ENCODE measurements at regions not wholly inside any gene's neighbourhood (a gene's known extent, or its start where the extent isn't known, plus 50 kb on each side); places are given as distances from the start of the nearest gene placed in this dataset.

- 33 to 100% (median 70%) methylated on average over 1 of the region's 1 CpG; no CpG with 5 or more reads in 6 of the 10 experiments for WGBS, 10 experiments
Observed at GRCh38 chrX:131356725-131357124, 67.6 kb upstream of the IGSF1 start.

GRCh38 chrX:131359611-131360010 lies 70.5 kb upstream of the IGSF1 start:
- in situ Hi-C loops (cut with MboI; ENCODE audit: low pct_unique_long_range_greater_than_20kb in 2 of 9, low sequenced_read_pairs in 9 of 9, unreplicated experiment in 9 of 9), result no loop called here
- no peak overlapping the region for H3K4me3 ChIP-seq
- H3K4me1 ChIP-seq (replicated peaks in 1 of 2), result no peaks in the 10 kb centered on the region
- no peak overlapping the region for H3K27ac ChIP-seq
- WGBS, 10 experiments, result 0 to 100% (median 57%) methylated on average over 1 to 2 of the region's 2 CpGs; no CpG with 5 or more reads in 5 of the 10 experiments
- no peak for ATAC-seq (replicated peaks in 6 of 8)

More at GRCh38 chrX:131356725-131357124, 67.6 kb upstream of the IGSF1 start:
- no peaks in the 10 kb centered on the region for H3K4me1 ChIP-seq (replicated peaks in 1 of 2)
- no peak overlapping the region for H3K4me3 ChIP-seq
- in situ Hi-C loops (cut with MboI; ENCODE audit: low pct_unique_long_range_greater_than_20kb in 2 of 9, low sequenced_read_pairs in 9 of 9, unreplicated experiment in 9 of 9), result no loop called here
- H3K27ac ChIP-seq, result no peak overlapping the region
- no peak for ATAC-seq (replicated peaks in 6 of 8)

GRCh38 chrX:131365766-131366165 lies 76.7 kb upstream of the IGSF1 start:
- ATAC-seq (replicated peaks in 6 of 8), result no peak
- no peak overlapping the region for H3K4me3 ChIP-seq
- no peaks in the 10 kb centered on the region for H3K4me1 ChIP-seq (replicated peaks in 1 of 2)
- H3K27ac ChIP-seq, result no peak overlapping the region
- WGBS, 10 experiments, result 0 to 33% (median 20%) methylated on average over 2 to 3 of the region's 3 CpGs; no CpG with 5 or more reads in 7 of the 10 experiments
- in situ Hi-C loops (cut with MboI; ENCODE audit: low pct_unique_long_range_greater_than_20kb in 2 of 9, low sequenced_read_pairs in 9 of 9, unreplicated experiment in 9 of 9), result no loop called here

GRCh38 chrX:131366407-131366806 lies 77.3 kb upstream of the IGSF1 start:
- peak in 3 of 8 experiments; percentile 22 to 37 (median 33) for ATAC-seq (replicated peaks in 6 of 8)

GRCh38 chrX:131388293-131388692 lies 99.2 kb upstream of the IGSF1 start:
- Histone ChIP-seq H3K4me3 (no peak overlapping the region), H3K27ac (no peak overlapping the region), H3K4me1 (replicated peaks in 1 of 2) (no peaks in the 10 kb centered on the region)
- in situ Hi-C loops (cut with MboI; ENCODE audit: low pct_unique_long_range_greater_than_20kb in 2 of 9, low sequenced_read_pairs in 9 of 9, unreplicated experiment in 9 of 9), result no loop called here
- no peak for ATAC-seq (replicated peaks in 6 of 8)
- 20 to 83% (median 80%) methylated on average over 1 to 4 of the region's 4 CpGs; no CpG with 5 or more reads in 6 of the 10 experiments for WGBS, 10 experiments

More at GRCh38 chrX:131366407-131366806, 77.3 kb upstream of the IGSF1 start:
- Histone ChIP-seq H3K4me3 (no peak overlapping the region), H3K4me1 (replicated peaks in 1 of 2) (no peaks in the 10 kb centered on the region), H3K27ac (no peak overlapping the region)
- WGBS, 10 experiments, result 0 to 48% (median 23%) methylated on average over 1 to 6 of the region's 6 CpGs; no CpG with 5 or more reads in 4 of the 10 experiments
- in situ Hi-C loops (cut with MboI; ENCODE audit: low pct_unique_long_range_greater_than_20kb in 2 of 9, low sequenced_read_pairs in 9 of 9, unreplicated experiment in 9 of 9), result no loop called here

GRCh38 chrX:131392666-131393065 lies 103.6 kb upstream of the IGSF1 start:
- Histone ChIP-seq H3K4me3 (no peak overlapping the region), H3K4me1 (replicated peaks in 1 of 2) (no peaks in the 10 kb centered on the region), H3K27ac (no peak overlapping the region)
- WGBS, 10 experiments, result no CpG with 5 or more reads among the region's 3 CpGs
- in situ Hi-C loops (cut with MboI; ENCODE audit: low pct_unique_long_range_greater_than_20kb in 2 of 9, low sequenced_read_pairs in 9 of 9, unreplicated experiment in 9 of 9), result no loop called here
- no peak for ATAC-seq (replicated peaks in 6 of 8)

- H3K4me3 ChIP-seq, result no peak overlapping the region
- no peaks in the 10 kb centered on the region for H3K4me1 ChIP-seq (replicated peaks in 1 of 2)
- H3K27ac ChIP-seq, result no peak overlapping the region
- 0 to 97% (median 50%) methylated on average over 1 to 4 of the region's 5 CpGs; no CpG with 5 or more reads in 4 of the 10 experiments for WGBS, 10 experiments
- in situ Hi-C loops (cut with MboI; ENCODE audit: low pct_unique_long_range_greater_than_20kb in 2 of 9, low sequenced_read_pairs in 9 of 9, unreplicated experiment in 9 of 9), result no loop called here
- ATAC-seq (replicated peaks in 6 of 8), result no peak
Observed at GRCh38 chrX:131393426-131393825, 104.3 kb upstream of the IGSF1 start.

- 0 to 100% (median 28%) methylated on average over 1 to 2 of the region's 2 CpGs; no CpG with 5 or more reads in 6 of the 10 experiments for WGBS, 10 experiments
- in situ Hi-C loops (cut with MboI; ENCODE audit: low pct_unique_long_range_greater_than_20kb in 2 of 9, low sequenced_read_pairs in 9 of 9, unreplicated experiment in 9 of 9), result no loop called here
- H3K4me1 ChIP-seq (replicated peaks in 1 of 2), result no peaks in the 10 kb centered on the region
- ATAC-seq (replicated peaks in 6 of 8), result no peak
- no peak overlapping the region for H3K4me3 ChIP-seq
- no peak overlapping the region for H3K27ac ChIP-seq
Observed at GRCh38 chrX:131394384-131394783, 105.3 kb upstream of the IGSF1 start.

GRCh38 chrX:131397891-131398290 lies 108.8 kb upstream of the IGSF1 start:
- Histone ChIP-seq H3K4me1 (replicated peaks in 1 of 2) (no peaks in the 10 kb centered on the region), H3K4me3 (no peak overlapping the region), H3K27ac (no peak overlapping the region)
- WGBS, 10 experiments, result 0 to 100% (median 76%) methylated on average over 1 to 5 of the region's 5 CpGs; no CpG with 5 or more reads in 6 of the 10 experiments
- in situ Hi-C loops (cut with MboI; ENCODE audit: low pct_unique_long_range_greater_than_20kb in 2 of 9, low sequenced_read_pairs in 9 of 9, unreplicated experiment in 9 of 9), result no loop called here
- ATAC-seq (replicated peaks in 6 of 8), result no peak

- in situ Hi-C loops (cut with MboI; ENCODE audit: low pct_unique_long_range_greater_than_20kb in 2 of 9, low sequenced_read_pairs in 9 of 9, unreplicated experiment in 9 of 9), result no loop called here
- no peak for ATAC-seq (replicated peaks in 6 of 8)
- Histone ChIP-seq H3K4me3 (no peak overlapping the region), H3K27ac (no peak overlapping the region), H3K4me1 (replicated peaks in 1 of 2) (no peaks in the 10 kb centered on the region)
- 6 to 100% (median 71%) methylated on average over 2 to 7 of the region's 7 CpGs; no CpG with 5 or more reads in 6 of the 10 experiments for WGBS, 10 experiments
Observed at GRCh38 chrX:131399678-131400428, 110.7 kb upstream of the IGSF1 start.

- in situ Hi-C loops (cut with MboI; ENCODE audit: low pct_unique_long_range_greater_than_20kb in 2 of 9, low sequenced_read_pairs in 9 of 9, unreplicated experiment in 9 of 9), result no loop called here
Observed at GRCh38 chrX:131402124-131402811, 113.2 kb upstream of the IGSF1 start.

GRCh38 chrX:131405497-131405896 lies 116.4 kb upstream of the IGSF1 start:
- Histone ChIP-seq H3K4me3 (no peak overlapping the region), H3K4me1 (replicated peaks in 1 of 2) (no peaks in the 10 kb centered on the region), H3K27ac (no peak overlapping the region)
- WGBS, 10 experiments, result 0 to 100% methylated on average over 1 to 3 of the region's 6 CpGs; no CpG with 5 or more reads in 8 of the 10 experiments
- ATAC-seq (replicated peaks in 6 of 8), result peak in 1 of 8 experiments; percentile 35
- in situ Hi-C loops (cut with MboI; ENCODE audit: low pct_unique_long_range_greater_than_20kb in 2 of 9, low sequenced_read_pairs in 9 of 9, unreplicated experiment in 9 of 9), result no loop called here

More at GRCh38 chrX:131402124-131402811, 113.2 kb upstream of the IGSF1 start:
- ATAC-seq (replicated peaks in 6 of 8), result no peak
- WGBS, 10 experiments, result 20 to 100% (median 68%) methylated on average over 1 to 5 of the region's 5 CpGs
- Histone ChIP-seq H3K4me1 (replicated peaks in 1 of 2) (no peaks in the 10 kb centered on the region), H3K4me3 (no peak overlapping the region), H3K27ac (no peak overlapping the region)

- Histone ChIP-seq H3K27ac (no peak overlapping the region), H3K4me1 (replicated peaks in 1 of 2) (no peaks in the 10 kb centered on the region), H3K4me3 (no peak overlapping the region)
- in situ Hi-C loops (cut with MboI; ENCODE audit: low pct_unique_long_range_greater_than_20kb in 2 of 9, low sequenced_read_pairs in 9 of 9, unreplicated experiment in 9 of 9), result no loop called here
- 0 to 36% (median 0%) methylated on average over 1 to 2 of the region's 2 CpGs; no CpG with 5 or more reads in 7 of the 10 experiments for WGBS, 10 experiments
- no peak for ATAC-seq (replicated peaks in 6 of 8)
Observed at GRCh38 chrX:131424895-131425294, 119.0 kb upstream of the OR13H1 start.

Measured in motor neuron (in vitro differentiated cells).